Mesenteric fat pad (tissue), 1 donor: ENCODE measurements at regions not wholly inside any gene's neighbourhood (a gene's known extent, or its start where the extent isn't known, plus 50 kb on each side); places are given as distances from the start of the nearest gene placed in this dataset.

ENCODE experiments used
- DNase-seq: peaks from one replicate; pipeline ENCODE4 v3.0.0-alpha.2; 2020; ENCODE audit warnings: low spot score
- donor health status: DM: yes; HTN: yes; CAD: no.

- no peak for DNase-seq
These were observed 260.5 kb downstream of the CCDC85A start for GRCh38 chr2:56444339-56444738.

- DNase-seq: no peak
These were observed 264.7 kb downstream of the CCDC85A start for GRCh38 chr2:56448403-56449001.

- no peak for DNase-seq
These were observed 265.2 kb downstream of the CCDC85A start for GRCh38 chr2:56449002-56449431.

GRCh38 chr2:56449449-56449860 is 265.7 kb downstream of the CCDC85A start:
- DNase-seq: no peak

GRCh38 chr2:56450047-56450446 is 266.3 kb downstream of the CCDC85A start:
- no peak for DNase-seq

GRCh38 chr2:56450772-56451171 is 267.0 kb downstream of the CCDC85A start:
- no peak for DNase-seq

- DNase-seq: no peak
These were observed 271.9 kb downstream of the CCDC85A start for GRCh38 chr2:56455642-56456041.

- DNase-seq: no peak
These were observed 273.0 kb downstream of the CCDC85A start for GRCh38 chr2:56456791-56457190.

GRCh38 chr2:56460508-56460907 is 276.7 kb downstream of the CCDC85A start:
- DNase-seq: no peak

- DNase-seq: no peak
These were observed 280.3 kb downstream of the CCDC85A start for GRCh38 chr2:56464066-56464465.

- no peak for DNase-seq
These were observed 280.8 kb downstream of the CCDC85A start for GRCh38 chr2:56464613-56465012.

- DNase-seq: no peak
These were observed 281.7 kb downstream of the CCDC85A start for GRCh38 chr2:56465491-56465890.

- no peak for DNase-seq
These were observed 289.7 kb downstream of the CCDC85A start for GRCh38 chr2:56473524-56473923.

GRCh38 chr2:56474412-56475158 is 290.8 kb downstream of the CCDC85A start:
- no peak for DNase-seq

- no peak for DNase-seq
These were observed 291.4 kb downstream of the CCDC85A start for GRCh38 chr2:56475191-56475590.

GRCh38 chr2:56476509-56477071 is 292.8 kb downstream of the CCDC85A start:
- no peak for DNase-seq

- no peak for DNase-seq
These were observed 294.2 kb downstream of the CCDC85A start for GRCh38 chr2:56478027-56478426.

GRCh38 chr2:56483081-56483480 is 299.3 kb downstream of the CCDC85A start:
- no peak for DNase-seq

- no peak for DNase-seq
These were observed 301.1 kb downstream of the CCDC85A start for GRCh38 chr2:56484906-56485305.

- DNase-seq: no peak
These were observed 316.5 kb downstream of the CCDC85A start for GRCh38 chr2:56500317-56500716.

- DNase-seq: no peak
These were observed 318.8 kb downstream of the CCDC85A start for GRCh38 chr2:56502616-56503015.

- no peak for DNase-seq
These were observed 322.1 kb downstream of the CCDC85A start for GRCh38 chr2:56505885-56506284.

- DNase-seq: no peak
These were observed 324.9 kb downstream of the CCDC85A start for GRCh38 chr2:56508662-56509061.
